ENCODE measurements at regions not wholly inside any gene's neighbourhood (a gene's known extent, or its start where the extent isn't known, plus 50 kb on each side); places are given as distances from the start of the nearest gene placed in this dataset.

GRCh38 chr4:185862340-185862739 lies 50.3 kb upstream of the SORBS2 start:
- DNase-seq: no peak

- DNase-seq: no peak
Measured at GRCh38 chr4:185863946-185864345, 52.0 kb upstream of the SORBS2 start.

GRCh38 chr4:185865901-185866328 lies 53.9 kb upstream of the SORBS2 start:
- no peak for DNase-seq

- DNase-seq: no peak
Measured at GRCh38 chr4:185867770-185868169, 55.8 kb upstream of the SORBS2 start.

GRCh38 chr4:185868983-185869382 lies 57.0 kb upstream of the SORBS2 start:
- DNase-seq: no peak

- DNase-seq: no peak
Measured at GRCh38 chr4:185869427-185869826, 57.4 kb upstream of the SORBS2 start.

- no peak for DNase-seq
Measured at GRCh38 chr4:185870366-185870765, 58.4 kb upstream of the SORBS2 start.

- no peak for DNase-seq
Measured at GRCh38 chr4:185872747-185873380, 60.9 kb upstream of the SORBS2 start.

- DNase-seq: no peak
Measured at GRCh38 chr4:185874516-185875230, 62.7 kb upstream of the SORBS2 start.

GRCh38 chr4:185875316-185875907 lies 63.4 kb upstream of the SORBS2 start:
- no peak for DNase-seq

- no peak for DNase-seq
Measured at GRCh38 chr4:185878633-185879032, 66.6 kb upstream of the SORBS2 start.

- no peak for DNase-seq
Measured at GRCh38 chr4:185879666-185880312, 67.8 kb upstream of the SORBS2 start.

GRCh38 chr4:185880571-185880970 lies 68.6 kb upstream of the SORBS2 start:
- DNase-seq: no peak

GRCh38 chr4:185881430-185881829 lies 69.4 kb upstream of the SORBS2 start:
- DNase-seq: no peak

- no peak for DNase-seq
Measured at GRCh38 chr4:185883591-185883990, 71.6 kb upstream of the SORBS2 start.

- no peak for DNase-seq
Measured at GRCh38 chr4:185885075-185885474, 73.1 kb upstream of the SORBS2 start.

GRCh38 chr4:185885604-185886003 lies 73.6 kb upstream of the SORBS2 start:
- no peak for DNase-seq

- no peak for DNase-seq
Measured at GRCh38 chr4:185886832-185887524, 75.0 kb upstream of the SORBS2 start.

GRCh38 chr4:185888676-185889075 lies 76.7 kb upstream of the SORBS2 start:
- DNase-seq: no peak

- DNase-seq: no peak
Measured at GRCh38 chr4:185889585-185889984, 77.6 kb upstream of the SORBS2 start.

GRCh38 chr4:185890196-185890595 lies 78.2 kb upstream of the SORBS2 start:
- DNase-seq: no peak

GRCh38 chr4:185892165-185892564 lies 80.2 kb upstream of the SORBS2 start:
- no peak for DNase-seq

GRCh38 chr4:185893500-185893899 lies 81.5 kb upstream of the SORBS2 start:
- no peak for DNase-seq
